ENCODE measurements at regions not wholly inside any gene's neighbourhood (a gene's known extent, or its start where the extent isn't known, plus 50 kb on each side); places are given as distances from the start of the nearest gene placed in this dataset.

DNA sequence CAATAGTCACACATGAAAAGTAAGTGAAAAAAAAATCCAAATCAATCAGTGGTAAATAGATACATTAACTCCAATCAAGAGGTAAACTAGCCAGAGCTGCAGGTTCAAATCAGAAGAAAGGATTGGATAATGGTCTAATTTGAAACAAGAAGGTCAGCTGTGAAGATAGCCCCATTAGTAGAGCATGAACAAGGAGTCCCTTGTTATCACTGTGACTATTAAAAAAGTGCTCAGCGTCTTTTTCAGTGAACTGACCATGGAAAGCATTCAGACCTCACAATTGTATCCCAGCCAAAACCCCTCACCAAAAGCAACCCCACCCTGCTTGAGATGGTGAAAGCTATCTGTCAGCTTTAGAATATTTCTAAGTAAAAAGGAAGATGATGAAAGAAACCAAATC lies 125.0 kb upstream of the EGLN3 start:
- H3K4me1 ChIP-seq, result peaks cover under 1 to 2% (median under 1%) of the 10 kb centered on the region in 3 donors
- H3K27ac ChIP-seq, result no peak overlapping the region
- ATAC-seq (no peak), DNase-seq (no peak), FAIRE-seq (no peak)
- H3K27me3 ChIP-seq, result no peaks in the 10 kb centered on the region
- H3K9me3 ChIP-seq, result no peaks in the 10 kb centered on the region
- WGBS, 2 donors, result 53 to 59% methylated on average over 1 of the region's 1 CpG
- intact Hi-C loops (cut with DNase I), result no loop called here
- TF ChIP-seq, protein P1, sequence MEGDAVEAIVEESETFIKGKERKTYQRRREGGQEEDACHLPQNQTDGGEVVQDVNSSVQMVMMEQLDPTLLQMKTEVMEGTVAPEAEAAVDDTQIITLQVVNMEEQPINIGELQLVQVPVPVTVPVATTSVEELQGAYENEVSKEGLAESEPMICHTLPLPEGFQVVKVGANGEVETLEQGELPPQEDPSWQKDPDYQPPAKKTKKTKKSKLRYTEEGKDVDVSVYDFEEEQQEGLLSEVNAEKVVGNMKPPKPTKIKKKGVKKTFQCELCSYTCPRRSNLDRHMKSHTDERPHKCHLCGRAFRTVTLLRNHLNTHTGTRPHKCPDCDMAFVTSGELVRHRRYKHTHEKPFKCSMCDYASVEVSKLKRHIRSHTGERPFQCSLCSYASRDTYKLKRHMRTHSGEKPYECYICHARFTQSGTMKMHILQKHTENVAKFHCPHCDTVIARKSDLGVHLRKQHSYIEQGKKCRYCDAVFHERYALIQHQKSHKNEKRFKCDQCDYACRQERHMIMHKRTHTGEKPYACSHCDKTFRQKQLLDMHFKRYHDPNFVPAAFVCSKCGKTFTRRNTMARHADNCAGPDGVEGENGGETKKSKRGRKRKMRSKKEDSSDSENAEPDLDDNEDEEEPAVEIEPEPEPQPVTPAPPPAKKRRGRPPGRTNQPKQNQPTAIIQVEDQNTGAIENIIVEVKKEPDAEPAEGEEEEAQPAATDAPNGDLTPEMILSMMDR (IDR thresholded peaks at IDR 0.05), result no peak
- no peaks in the 10 kb centered on the region for H3K36me3 ChIP-seq
- H3K4me3 ChIP-seq, result no peak overlapping the region

DNA sequence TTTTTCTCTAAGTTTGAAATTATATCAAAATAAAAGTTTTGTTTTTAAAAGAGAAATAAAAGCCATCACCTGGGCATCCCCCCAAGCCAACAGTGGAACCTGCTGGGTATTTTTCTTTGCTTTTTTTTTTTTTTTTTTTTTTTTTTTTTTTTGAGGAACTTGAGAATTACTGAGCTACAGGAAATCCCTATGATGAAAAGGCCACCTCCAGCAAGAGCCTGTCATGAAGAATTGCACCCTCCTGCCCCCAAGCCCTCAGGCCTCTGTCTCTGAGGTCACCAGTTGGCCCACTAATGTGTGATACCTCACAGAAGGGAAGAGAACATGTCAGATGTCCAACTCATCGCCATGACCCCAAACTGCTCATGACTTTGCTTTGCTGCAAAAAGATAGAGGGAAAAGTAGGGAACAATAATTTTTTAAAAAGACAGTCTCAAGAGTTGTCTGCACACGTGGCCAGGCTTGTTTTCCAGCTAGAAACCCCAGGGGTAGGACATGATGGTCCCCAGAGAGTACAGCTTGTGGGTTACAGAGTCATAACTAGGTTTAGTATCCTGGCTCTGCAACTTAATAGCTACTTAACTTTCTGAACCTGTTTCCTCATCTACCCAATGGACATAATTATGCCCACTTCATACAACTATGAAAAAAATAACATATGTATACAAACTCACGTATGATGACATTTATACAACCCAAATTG lies 124.3 kb upstream of the EGLN3 start:
- Histone ChIP-seq H3K4me1 (no peaks in the 10 kb centered on the region), H3K36me3 (no peaks in the 10 kb centered on the region), H3K4me3 (no peak overlapping the region), H3K27ac (no peak overlapping the region), H3K27me3 (no peaks in the 10 kb centered on the region), H3K9me3 (no peaks in the 10 kb centered on the region)
- ATAC-seq (no peak), DNase-seq (no peak), FAIRE-seq (no peak)
- TF ChIP-seq, protein P1 (IDR thresholded peaks at IDR 0.05), result no peak
- intact Hi-C loops (cut with DNase I), result no loop called here
- 66 to 72% methylated on average over 3 of the region's 3 CpGs for WGBS, 2 donors

DNA sequence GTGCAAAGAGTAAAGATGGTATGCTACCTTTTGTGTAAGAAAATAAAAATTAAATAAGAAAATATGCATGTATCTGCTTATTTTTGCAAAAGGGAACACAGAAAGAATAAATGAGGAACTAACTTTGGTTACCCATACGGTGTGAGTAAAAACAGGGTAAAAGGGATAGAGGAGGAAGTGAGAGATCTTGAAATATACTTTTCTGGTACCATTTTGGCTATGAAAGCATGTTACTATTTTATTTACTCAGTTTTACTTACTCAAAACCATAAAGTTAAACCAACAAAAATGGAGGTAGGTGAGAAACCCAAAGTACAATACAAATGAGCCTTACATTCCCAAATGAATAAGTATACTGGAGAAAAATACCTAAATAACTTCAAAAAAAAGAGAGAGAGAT lies 122.0 kb upstream of the EGLN3 start:
- Histone ChIP-seq H3K27ac (no peak overlapping the region), H3K4me1 (no peaks in the 10 kb centered on the region), H3K4me3 (no peak overlapping the region), H3K9me3 (no peaks in the 10 kb centered on the region), H3K27me3 (no peaks in the 10 kb centered on the region), H3K36me3 (no peaks in the 10 kb centered on the region)
- intact Hi-C loops (cut with DNase I), result no loop called here
- DNase-seq, result no peak
- no peak for ATAC-seq
- no peak for FAIRE-seq
- TF ChIP-seq, protein P1 (IDR thresholded peaks at IDR 0.05), result no peak
- 83 to 91% methylated on average over 1 of the region's 1 CpG for WGBS, 2 donors

DNA sequence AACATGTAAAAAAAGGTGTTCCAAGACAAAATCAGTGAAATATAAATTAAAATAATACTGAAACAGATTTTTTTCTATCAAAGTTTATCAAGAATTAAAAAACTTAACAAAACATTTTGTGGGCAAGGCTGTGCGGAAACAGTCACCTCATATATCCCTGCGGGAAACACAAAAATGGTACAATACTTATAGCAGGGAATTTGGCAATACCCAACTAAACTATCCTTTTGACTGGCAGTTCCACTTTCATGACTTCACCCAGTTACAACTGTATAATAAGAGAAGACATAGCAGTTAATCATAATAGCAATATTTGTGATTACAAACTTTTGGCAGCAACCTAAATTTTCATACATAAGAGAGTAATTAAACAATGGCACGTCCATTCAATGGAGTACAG lies 121.5 kb upstream of the EGLN3 start:
- Histone ChIP-seq H3K4me3 (no peak overlapping the region), H3K27ac (no peak overlapping the region), H3K36me3 (no peaks in the 10 kb centered on the region), H3K27me3 (no peaks in the 10 kb centered on the region), H3K4me1 (no peaks in the 10 kb centered on the region), H3K9me3 (no peaks in the 10 kb centered on the region)
- WGBS, 2 donors, result 93 to 96% methylated on average over 3 of the region's 3 CpGs
- ATAC-seq, result no peak
- intact Hi-C loops (cut with DNase I), result no loop called here
- DNase-seq, result no peak
- FAIRE-seq, result no peak
- TF ChIP-seq, protein P1 (IDR thresholded peaks at IDR 0.05), result no peak

DNA sequence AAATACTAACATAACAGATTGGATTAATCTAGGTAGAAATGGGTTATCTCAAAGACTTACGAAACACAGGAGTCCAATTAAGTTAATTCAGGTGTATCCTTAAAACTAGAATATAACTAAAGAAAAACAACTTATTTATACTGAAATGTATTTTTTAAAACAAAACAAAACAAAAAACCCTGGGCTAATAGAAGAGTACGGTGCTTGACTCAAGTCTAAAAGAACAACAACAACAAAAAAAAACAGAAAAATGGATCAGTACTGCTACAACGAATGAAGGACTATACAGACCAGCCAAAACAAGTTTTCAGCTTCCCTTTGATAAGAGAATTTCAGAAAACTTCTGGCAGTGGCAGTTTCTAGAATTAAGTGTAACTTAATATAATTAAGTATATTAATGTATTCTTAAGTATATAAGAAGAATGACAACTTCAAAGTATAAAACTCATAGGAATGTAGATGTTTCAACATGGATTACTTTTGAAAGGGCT lies 120.1 kb upstream of the EGLN3 start:
- WGBS, 2 donors, result 70 to 81% methylated on average over 3 of the region's 3 CpGs
- FAIRE-seq (no peak), DNase-seq (no peak), ATAC-seq (no peak)
- Histone ChIP-seq H3K4me1 (no peaks in the 10 kb centered on the region), H3K36me3 (no peaks in the 10 kb centered on the region), H3K27ac (no peak overlapping the region), H3K4me3 (no peak overlapping the region), H3K27me3 (no peaks in the 10 kb centered on the region), H3K9me3 (no peaks in the 10 kb centered on the region)
- intact Hi-C loops (cut with DNase I), result no loop called here
- TF ChIP-seq, protein P1 (IDR thresholded peaks at IDR 0.05), result no peak

Measured in pancreas (tissue), 10 donors.